ENCODE measurements at regions not wholly inside any gene's neighbourhood (a gene's known extent, or its start where the extent isn't known, plus 50 kb on each side); places are given as distances from the start of the nearest gene placed in this dataset.

- Histone ChIP-seq H3T11ph (ENCODE audit: low read length) (no peak overlapping the region), H3K56ac (ENCODE audit: insufficient read length, low read depth, low read length) (no peak overlapping the region), H2BK15ac (ENCODE audit: low read depth, low read length) (no peak overlapping the region), H4K91ac (ENCODE audit: insufficient read length, low read depth, low read length) (no peak overlapping the region), H2AK5ac (ENCODE audit: insufficient read length, low read length) (no peak overlapping the region), H2BK20ac (ENCODE audit: low read depth, low read length, poor library complexity, severe bottlenecking) (no peak overlapping the region), H3K18ac (ENCODE audit: insufficient read length, low read depth, low read length) (no peak overlapping the region), H3K27ac (ENCODE audit: insufficient read length, low read depth, low read length) (no peak overlapping the region), H4K8ac (replicated peaks; ENCODE audit: insufficient read length, low read depth, low read length) (no peak overlapping the region), H3K14ac (ENCODE audit: insufficient read depth, low read length) (no peak overlapping the region), H2AFZ (ENCODE audit: low read length) (no peak overlapping the region), H2BK120ac (ENCODE audit: low read depth, low read length, poor library complexity, severe bottlenecking) (no peak overlapping the region), H3K23me2 (ENCODE audit: insufficient read length, low read depth, low read length, poor library complexity, severe bottlenecking) (no peaks in the 10 kb centered on the region), H3K4ac (ENCODE audit: low read depth, low read length) (no peak overlapping the region), H2BK12ac (ENCODE audit: insufficient read length, low read depth, low read length) (no peak overlapping the region), H4K20me1 (ENCODE audit: control insufficient read depth, insufficient read depth, insufficient read length) (no peaks in the 10 kb centered on the region), H3K79me1 (ENCODE audit: insufficient read depth, low read depth, low read length, poor library complexity, severe bottlenecking) (no peaks in the 10 kb centered on the region), H3K4me1 (ENCODE audit: insufficient read depth, low read length) (no peaks in the 10 kb centered on the region), H3K27me3 (ENCODE audit: insufficient read depth, low read length) (no peaks in the 10 kb centered on the region), H3K23ac (ENCODE audit: insufficient read length, low read depth, low read length) (no peak overlapping the region), H3K9me3 (ENCODE audit: control insufficient read depth, low read depth, low read length) (no peaks in the 10 kb centered on the region), H3K79me2 (ENCODE audit: insufficient read depth, low read length) (no peaks in the 10 kb centered on the region), H2BK5ac (ENCODE audit: insufficient read length, low read length) (no peak overlapping the region), H3K9ac (ENCODE audit: extremely low read depth, insufficient read length, low read length) (no peak overlapping the region), H3K4me2 (ENCODE audit: insufficient read depth, insufficient read length, low read length) (no peak overlapping the region), H4K5ac (ENCODE audit: insufficient read length, low read depth, low read length) (no peak overlapping the region)
- no CpG with 5 or more reads among the region's 2 CpGs for WGBS (ENCODE audit: extremely low coverage, insufficient read length, low lambda C conversion rate)
- Mint-ChIP-seq H3K27ac (no peak overlapping the region), H3K9me3 (peaks cover 10 to 11% of the 10 kb centered on the region in 2 experiments), H3K4me3 (no peak overlapping the region), H3K36me3 (ENCODE audit: insufficient read depth in 1 of 3, low read depth in 3 of 3) (peaks cover 3 to 20% (median 12%) of the 10 kb centered on the region in 3 experiments; a peak in 6 of 7 replicates), H3K27me3 (ENCODE audit: low read depth) (no peaks in the 10 kb centered on the region), H3K4me1 (peaks cover 0 to 3% of the 10 kb centered on the region in 2 experiments; a peak in 1 of 4 replicates)
- no peak for DNase-seq
- TF ChIP-seq, protein P1, sequence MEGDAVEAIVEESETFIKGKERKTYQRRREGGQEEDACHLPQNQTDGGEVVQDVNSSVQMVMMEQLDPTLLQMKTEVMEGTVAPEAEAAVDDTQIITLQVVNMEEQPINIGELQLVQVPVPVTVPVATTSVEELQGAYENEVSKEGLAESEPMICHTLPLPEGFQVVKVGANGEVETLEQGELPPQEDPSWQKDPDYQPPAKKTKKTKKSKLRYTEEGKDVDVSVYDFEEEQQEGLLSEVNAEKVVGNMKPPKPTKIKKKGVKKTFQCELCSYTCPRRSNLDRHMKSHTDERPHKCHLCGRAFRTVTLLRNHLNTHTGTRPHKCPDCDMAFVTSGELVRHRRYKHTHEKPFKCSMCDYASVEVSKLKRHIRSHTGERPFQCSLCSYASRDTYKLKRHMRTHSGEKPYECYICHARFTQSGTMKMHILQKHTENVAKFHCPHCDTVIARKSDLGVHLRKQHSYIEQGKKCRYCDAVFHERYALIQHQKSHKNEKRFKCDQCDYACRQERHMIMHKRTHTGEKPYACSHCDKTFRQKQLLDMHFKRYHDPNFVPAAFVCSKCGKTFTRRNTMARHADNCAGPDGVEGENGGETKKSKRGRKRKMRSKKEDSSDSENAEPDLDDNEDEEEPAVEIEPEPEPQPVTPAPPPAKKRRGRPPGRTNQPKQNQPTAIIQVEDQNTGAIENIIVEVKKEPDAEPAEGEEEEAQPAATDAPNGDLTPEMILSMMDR (conservative IDR thresholded peaks at IDR 0.05): peak; percentile 55
Measured at GRCh38 chr5:84450617-84451414, 66.1 kb upstream of the EDIL3 start.
